A549 (cell line): ENCODE measurements at regions not wholly inside any gene's neighbourhood (a gene's known extent, or its start where the extent isn't known, plus 50 kb on each side); places are given as distances from the start of the nearest gene placed in this dataset.

Experiments
- ATAC-seq, 2 experiments: fragments of 200-7000 bp in 1 of 2; fragments of >200 bp in 1 of 2; cut with Nextera tagmentation in 1 of 2; cut with Tn5 transposase in 1 of 2; 3 replicates each; pipeline versions ENCODE4 v1.8.0 to v1.9.1; 2018 to 2020; ENCODE audit warnings: mild to moderate bottlenecking in 1 of 2, moderate library complexity in 1 of 2
- CTCF ChIA-PET: fragments of 300-600 bp; sonication (Branson Sonifier 250); formaldehyde crosslinking; extraction: SDS; loops from one replicate; lab custom pipeline; 2021; ENCODE audit warnings: antibody characterized with exemption, inconsistent platforms; lab: Yijun Ruan, JAX
- POLR2A ChIA-PET: fragments of 350-600 bp; formaldehyde crosslinking; extraction: SDS; loops from one replicate; lab custom pipeline; 2021; ENCODE audit warnings: antibody characterized with exemption, inconsistent platforms; lab: Yijun Ruan, JAX
- DNase-seq, 2 experiments: peaks; one replicate each; pipeline versions ENCODE4 v3.0.0 to v3.0.0-alpha.2; 2011 to 2016; ENCODE audit warnings: low read depth in 1 of 2, low spot score in 1 of 2
- FAIRE-seq: peaks from 2 replicates; lab custom pipeline; 2011; peaks lifted over from hg19 to GRCh38; lab: Jason Lieb, UNC
- H3K27ac ChIP-seq, 2 experiments: fragments of >200 bp; sonication (Bioruptor Twin); formaldehyde crosslinking; 3 replicates each; pipeline ENCODE4 v1.5.1; 2016 to 2017
- H3K4me1 ChIP-seq: fragments of >200 bp; sonication (Bioruptor Twin); formaldehyde crosslinking; 3 replicates; pipeline ENCODE4 v1.6.1; 2016
- H3K4me2 ChIP-seq: fragments of >200 bp; sonication (Bioruptor Twin); formaldehyde crosslinking; 3 replicates; pipeline ENCODE4 v1.6.1; 2016
- H3K4me3 ChIP-seq: fragments of >200 bp; sonication (Bioruptor Twin); formaldehyde crosslinking; 3 replicates; pipeline ENCODE4 v1.5.1; 2016
- H3K9me3 ChIP-seq: fragments of >200 bp; sonication (Bioruptor Twin); formaldehyde crosslinking; 3 replicates; pipeline ENCODE4 v1.6.1; 2016
- BCL3 ChIP-seq: fragments of >200 bp; sonication (Bioruptor Twin); formaldehyde crosslinking; IDR thresholded peaks from 3 replicates; pipeline ENCODE4 v1.6.1; 2016
- BHLHE40 ChIP-seq: IDR thresholded peaks from 2 replicates; pipeline ENCODE4 v1.6.1; 2012; ENCODE audit warnings: low read depth, low read length, inconsistent platforms
- CBX2 ChIP-seq: fragments of 200-600 bp; sonication (generic); IDR thresholded peaks from 2 replicates; pipeline ENCODE4 v1.6.1; 2016; ENCODE audit warnings: low read depth, mild to moderate bottlenecking, borderline replicate concordance
- CEBPB ChIP-seq, 2 experiments: fragments of >200 bp in 1 of 2; sonication (Bioruptor Twin) in 1 of 2; formaldehyde crosslinking in 1 of 2; IDR thresholded peaks; 2 replicates each; pipeline ENCODE4 v1.6.1; 2012 to 2016
- CHD4 ChIP-seq: fragments of 200-600 bp; sonication (generic); IDR thresholded peaks from 2 replicates; pipeline ENCODE4 v1.6.1; 2016; ENCODE audit warnings: antibody characterized with exemption, mild to moderate bottlenecking, borderline replicate concordance
- CTCF ChIP-seq: fragments of >200 bp; sonication (Bioruptor Twin); formaldehyde crosslinking; IDR thresholded peaks from 3 replicates; pipeline ENCODE4 v1.5.1; 2016
- EP300 ChIP-seq, 2 experiments: fragments of >200 bp; sonication (Bioruptor Twin); formaldehyde crosslinking; IDR thresholded peaks; 2 replicates in 1 of 2; 3 replicates in 1 of 2; pipeline ENCODE4 v1.6.1; 2016 to 2017
- GATA3 ChIP-seq: IDR thresholded peaks from 2 replicates; pipeline ENCODE4 v1.6.1; 2012; ENCODE audit warnings: borderline replicate concordance
- HES2 ChIP-seq: fragments of >200 bp; sonication (Bioruptor Twin); formaldehyde crosslinking; IDR thresholded peaks from 2 replicates; pipeline ENCODE4 v1.6.1; 2016
- JUN ChIP-seq, 2 experiments: fragments of >200 bp; sonication (Bioruptor Twin); formaldehyde crosslinking; IDR thresholded peaks; 2 replicates in 1 of 2; 3 replicates in 1 of 2; pipeline ENCODE4 v1.6.1; 2016 to 2017
- KDM5A ChIP-seq: fragments of 200-600 bp; sonication (generic); IDR thresholded peaks from 2 replicates; pipeline ENCODE4 v1.6.1; 2016; ENCODE audit warnings: antibody characterized with exemption, mild to moderate bottlenecking
- NFE2L2 ChIP-seq: fragments of 150-350 bp; conservative IDR thresholded peaks from 2 replicates; pipeline ENCODE4 v1.6.1; 2014; ENCODE audit warnings: low read length
- PBX3 ChIP-seq: IDR thresholded peaks from 2 replicates; pipeline ENCODE4 v1.6.1; 2012
- RARB ChIP-seq: fragments of 250-450 bp; sonication (Bioruptor Pico); IDR thresholded peaks from 2 replicates; pipeline ENCODE4 v1.8.0; 2021; ENCODE audit warnings: mild to moderate bottlenecking, moderate library complexity
- RFX5 ChIP-seq: fragments of 450-650 bp; IDR thresholded peaks from 2 replicates; pipeline ENCODE4 v1.7.1; 2014; ENCODE audit warnings: antibody characterized with exemption, mild to moderate bottlenecking, moderate library complexity
- SREBF2 ChIP-seq: fragments of 450-650 bp; IDR thresholded peaks from 2 replicates; pipeline ENCODE4 v1.6.1; 2014; ENCODE audit warnings: mild to moderate bottlenecking, moderate library complexity
- TP53 ChIP-seq: fragments of 250-450 bp; sonication (Bioruptor Pico); IDR thresholded peaks from 2 replicates; pipeline ENCODE4 v1.5.0; 2021; ENCODE audit warnings: mild to moderate bottlenecking, moderate library complexity
- USF2 ChIP-seq: fragments of 450-650 bp; IDR thresholded peaks from 2 replicates; pipeline ENCODE4 v1.6.1; 2014; ENCODE audit warnings: antibody characterized with exemption
- ZFP36 ChIP-seq: fragments of 450-650 bp; IDR thresholded peaks from 2 replicates; pipeline ENCODE4 v1.6.1; 2014; ENCODE audit warnings: borderline replicate concordance; ENCODE audit not compliant: partially characterized antibody
- WGBS: methylation state at CpG from one replicate; pipeline ENCODE4 v1.1.6; 2017; ENCODE audit errors: missing lambda C conversion rate; 5-methylcytosine and 5-hydroxymethylcytosine counted together
- TF ChIP-seq, protein P1 (sequence below): IDR thresholded peaks from 2 replicates; pipeline ENCODE4 v1.6.1; 2012

GRCh38 chr5:51517838-51518237 is 134.6 kb downstream of the ISL1 start:
- no peak for FAIRE-seq
- ATAC-seq: no peak
- H3K4me1 ChIP-seq: no peaks in the 10 kb centered on the region
- H3K9me3 ChIP-seq: no peaks in the 10 kb centered on the region
- WGBS: 0% methylated on average over 1 of the region's 1 CpG
- no peak overlapping the region for H3K4me3 ChIP-seq
- no peak overlapping the region for H3K27ac ChIP-seq
- DNase-seq: no peak
- no peak overlapping the region for H3K4me2 ChIP-seq
- CTCF ChIA-PET: interaction anchor here (0.9 kb wide), 1 partner anchor 10 kb away, joined by 3 read pairs; no protein-coding TSS in a partner anchor
- POLR2A ChIA-PET: no interaction called here
- TF ChIP-seq USF2: no peak
- TF ChIP-seq, all 56 proteins: peak for 0

DNA sequence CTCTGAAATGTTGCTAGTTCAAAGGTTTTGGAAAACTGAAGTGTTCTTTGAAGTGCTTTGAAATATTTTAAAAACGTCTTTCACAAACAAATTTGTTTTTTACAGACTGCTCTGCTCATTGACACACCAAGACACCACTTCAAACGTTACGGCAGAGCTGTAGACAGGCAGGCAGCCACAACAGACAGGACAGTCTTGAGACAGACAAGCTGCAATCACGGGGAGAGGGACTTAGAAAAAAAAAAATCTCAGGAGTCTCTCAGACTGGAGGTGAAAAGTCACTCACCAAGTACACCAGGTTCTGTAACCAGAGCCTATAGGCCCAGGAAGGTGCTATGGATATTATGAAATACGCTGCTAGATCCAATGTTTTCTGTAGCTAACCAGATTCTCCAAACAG is 135.4 kb downstream of the ISL1 start:
- H3K4me3 ChIP-seq: no peak overlapping the region
- no peak for FAIRE-seq
- no peaks in the 10 kb centered on the region for H3K9me3 ChIP-seq
- no peak overlapping the region for H3K27ac ChIP-seq
- 8% methylated on average over 5 of the region's 5 CpGs for WGBS
- ATAC-seq: no peak
- ChIA-PET CTCF (no interaction called here), POLR2A (no interaction called here)
- H3K4me2 ChIP-seq: no peak overlapping the region
- no peaks in the 10 kb centered on the region for H3K4me1 ChIP-seq
- DNase-seq: no peak
- TF ChIP-seq BHLHE40 (no peak), JUN (IDR thresholded peaks at IDR 0.05) (no peak), ZFP36 (no peak), PBX3 (no peak), TP53 (no peak), HES2 (no peak)

DNA sequence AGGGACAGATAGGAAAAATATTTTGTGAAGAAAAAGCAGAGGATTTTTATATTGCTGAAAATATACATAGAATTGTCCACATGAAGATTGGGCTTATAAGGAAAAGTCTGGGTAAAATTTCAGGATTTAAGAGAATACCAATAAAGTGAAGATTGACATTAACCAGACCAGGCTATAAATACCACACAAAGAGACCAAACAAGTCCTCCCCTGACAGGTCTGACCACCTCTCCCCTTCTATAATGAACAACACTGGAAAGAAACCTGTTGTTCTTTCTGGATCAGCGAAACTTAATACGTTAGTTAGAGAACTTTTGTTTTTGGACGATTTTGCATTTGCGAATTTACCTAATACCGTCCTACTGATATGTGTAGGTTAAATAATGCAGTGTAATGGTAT is 138.3 kb downstream of the ISL1 start:
- CTCF ChIA-PET: no interaction called here
- Histone ChIP-seq H3K27ac (no peak overlapping the region), H3K9me3 (no peaks in the 10 kb centered on the region), H3K4me1 (no peaks in the 10 kb centered on the region), H3K4me2 (no peak overlapping the region), H3K4me3 (no peak overlapping the region)
- DNase-seq (no peak), ATAC-seq (no peak), FAIRE-seq (no peak)
- TF ChIP-seq SREBF2 (no peak), NFE2L2 (no peak), RFX5 (no peak), CTCF (no peak), GATA3 (no peak), USF2 (no peak), CBX2 (no peak), BCL3 (no peak), HES2 (no peak), CHD4 (no peak), BHLHE40 (no peak), KDM5A (no peak), CEBPB (IDR thresholded peaks at IDR 0.05) (no peak), EP300 (IDR thresholded peaks at IDR 0.05) (no peak), RARB (no peak)
- TF ChIP-seq, protein P1, sequence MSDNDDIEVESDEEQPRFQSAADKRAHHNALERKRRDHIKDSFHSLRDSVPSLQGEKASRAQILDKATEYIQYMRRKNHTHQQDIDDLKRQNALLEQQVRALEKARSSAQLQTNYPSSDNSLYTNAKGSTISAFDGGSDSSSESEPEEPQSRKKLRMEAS: no peak
- POLR2A ChIA-PET: no interaction called here
- 34% methylated on average over 5 of the region's 5 CpGs for WGBS
